LNCaP clone FGC (cell line): ENCODE measurements at regions not wholly inside any gene's neighbourhood (a gene's known extent, or its start where the extent isn't known, plus 50 kb on each side); places are given as distances from the start of the nearest gene placed in this dataset.

ENCODE experiments used
- DNase-seq: peaks from one replicate; pipeline ENCODE4 v3.0.0-alpha.2; 2011; ENCODE audit warnings: low read depth
- H3K4me3 ChIP-seq: 2 replicates; pipeline ENCODE4 v1.5.1; 2011; ENCODE audit warnings: mild to moderate bottlenecking, low read depth, low read length, control low read depth
- TF ChIP-seq, protein P1 (sequence below): IDR thresholded peaks from 2 replicates; pipeline ENCODE4 v1.5.1; 2012; ENCODE audit warnings: mild to moderate bottlenecking; ENCODE audit not compliant: control insufficient read depth, insufficient read depth; ENCODE audit errors: extremely low read depth

- DNase-seq, result no peak
- TF ChIP-seq, protein P1, sequence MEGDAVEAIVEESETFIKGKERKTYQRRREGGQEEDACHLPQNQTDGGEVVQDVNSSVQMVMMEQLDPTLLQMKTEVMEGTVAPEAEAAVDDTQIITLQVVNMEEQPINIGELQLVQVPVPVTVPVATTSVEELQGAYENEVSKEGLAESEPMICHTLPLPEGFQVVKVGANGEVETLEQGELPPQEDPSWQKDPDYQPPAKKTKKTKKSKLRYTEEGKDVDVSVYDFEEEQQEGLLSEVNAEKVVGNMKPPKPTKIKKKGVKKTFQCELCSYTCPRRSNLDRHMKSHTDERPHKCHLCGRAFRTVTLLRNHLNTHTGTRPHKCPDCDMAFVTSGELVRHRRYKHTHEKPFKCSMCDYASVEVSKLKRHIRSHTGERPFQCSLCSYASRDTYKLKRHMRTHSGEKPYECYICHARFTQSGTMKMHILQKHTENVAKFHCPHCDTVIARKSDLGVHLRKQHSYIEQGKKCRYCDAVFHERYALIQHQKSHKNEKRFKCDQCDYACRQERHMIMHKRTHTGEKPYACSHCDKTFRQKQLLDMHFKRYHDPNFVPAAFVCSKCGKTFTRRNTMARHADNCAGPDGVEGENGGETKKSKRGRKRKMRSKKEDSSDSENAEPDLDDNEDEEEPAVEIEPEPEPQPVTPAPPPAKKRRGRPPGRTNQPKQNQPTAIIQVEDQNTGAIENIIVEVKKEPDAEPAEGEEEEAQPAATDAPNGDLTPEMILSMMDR, result no peak
- no peak overlapping the region for H3K4me3 ChIP-seq
Measured at GRCh38 chr2:2600366-2600765, 269.3 kb upstream of the MYT1L start.

DNA sequence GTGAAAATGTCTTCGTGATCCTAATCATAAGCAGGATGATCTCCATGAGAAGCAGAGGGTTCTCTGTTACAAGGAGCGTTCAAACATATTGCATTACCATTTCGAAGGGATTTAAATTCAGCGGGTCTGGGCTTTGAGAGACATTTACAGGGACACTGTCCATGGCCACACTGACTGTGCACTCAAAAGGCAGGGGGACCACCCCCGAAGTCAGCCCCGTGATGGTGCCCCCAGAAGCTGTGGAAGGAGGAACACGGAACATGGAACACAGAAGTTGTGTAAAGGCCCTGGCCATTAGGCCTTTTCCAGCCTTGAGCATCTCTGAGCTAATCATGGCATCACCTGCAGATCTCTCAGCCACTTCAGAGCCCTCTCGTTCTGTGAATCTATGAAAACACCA lies 268.4 kb upstream of the MYT1L start:
- TF ChIP-seq, protein P1, result no peak
- no peak overlapping the region for H3K4me3 ChIP-seq
- no peak for DNase-seq

- TF ChIP-seq, protein P1, result no peak
- no peak overlapping the region for H3K4me3 ChIP-seq
- no peak for DNase-seq
Measured at GRCh38 chr2:2597712-2598111, 266.6 kb upstream of the MYT1L start.

DNA sequence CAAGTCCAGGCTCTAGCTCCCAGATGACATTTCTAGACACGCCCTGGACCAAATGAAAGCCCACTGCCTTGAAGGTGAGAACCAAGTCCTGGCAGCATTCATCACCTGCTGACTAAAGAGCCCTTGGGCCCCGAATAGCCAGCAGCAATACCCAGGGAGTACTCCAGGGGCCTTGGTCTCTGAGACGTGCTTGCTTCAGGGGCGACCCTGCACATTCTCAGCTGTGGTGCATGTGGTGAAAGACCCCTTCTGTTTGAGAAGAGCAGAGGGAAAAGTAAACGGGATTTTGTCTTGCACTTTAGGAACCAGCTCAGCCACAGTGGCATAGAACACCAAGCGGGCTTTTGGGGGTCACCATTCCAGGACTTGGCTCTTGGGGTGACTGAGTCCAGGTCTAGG lies 260.5 kb upstream of the MYT1L start:
- H3K4me3 ChIP-seq, result no peak overlapping the region
- no peak for DNase-seq
- TF ChIP-seq, protein P1, result no peak

DNA sequence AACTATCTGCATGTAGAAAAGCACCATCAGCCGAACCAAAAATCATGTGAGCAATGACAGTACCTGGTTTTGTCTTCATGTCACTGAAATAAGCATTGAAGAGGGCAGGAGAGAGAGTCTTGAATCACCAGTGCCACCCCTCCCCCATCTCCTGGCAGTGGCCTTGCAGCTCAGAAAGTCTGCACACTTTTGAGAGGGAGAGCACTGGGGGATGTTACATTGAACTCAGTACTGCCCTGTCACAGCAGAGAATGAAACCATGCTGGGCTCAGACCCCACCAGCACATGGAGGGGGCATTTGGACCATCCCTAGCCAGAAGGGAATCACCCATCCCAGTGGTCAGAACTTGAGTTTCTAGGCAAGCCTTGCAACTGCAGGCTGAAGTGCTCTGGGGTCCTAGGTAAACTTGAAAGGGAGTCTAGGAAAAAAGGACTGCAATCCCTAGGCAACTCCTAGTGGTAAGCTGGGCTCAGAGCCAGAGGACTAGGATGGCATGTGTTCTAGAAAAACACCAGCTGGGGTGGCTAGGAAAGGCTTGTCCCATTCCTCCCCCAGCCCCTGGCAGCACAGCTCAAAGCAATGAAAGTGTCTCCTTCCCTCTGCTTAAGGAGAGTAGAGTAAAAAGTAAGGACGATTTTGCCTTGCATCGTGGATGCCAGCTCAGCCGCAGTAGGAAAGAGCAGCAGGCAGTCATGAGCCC lies 259.9 kb upstream of the MYT1L start:
- H3K4me3 ChIP-seq, result no peak overlapping the region
- TF ChIP-seq, protein P1, result no peak
- DNase-seq, result no peak

DNA sequence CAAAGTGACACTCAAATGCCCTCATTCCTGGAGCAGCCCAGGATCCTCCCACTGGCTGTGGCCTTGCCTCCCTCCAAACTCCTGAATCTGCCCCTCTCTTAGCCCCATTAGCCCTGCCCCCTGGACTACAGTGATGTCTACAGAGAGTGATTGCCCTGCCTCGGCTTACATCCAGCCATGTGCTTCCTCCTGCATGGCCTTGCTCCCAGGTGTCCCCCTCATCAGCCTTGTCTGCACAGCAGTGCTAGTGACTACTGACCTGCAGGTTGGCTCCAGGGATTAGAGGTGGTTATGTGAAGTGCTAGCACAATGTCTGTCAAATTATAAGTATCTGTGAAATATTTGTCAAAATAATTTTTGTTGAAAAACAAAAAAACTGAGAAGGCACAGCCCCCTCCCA lies 259.1 kb upstream of the MYT1L start:
- DNase-seq, result no peak
- H3K4me3 ChIP-seq, result no peak overlapping the region
- TF ChIP-seq, protein P1, result no peak

DNA sequence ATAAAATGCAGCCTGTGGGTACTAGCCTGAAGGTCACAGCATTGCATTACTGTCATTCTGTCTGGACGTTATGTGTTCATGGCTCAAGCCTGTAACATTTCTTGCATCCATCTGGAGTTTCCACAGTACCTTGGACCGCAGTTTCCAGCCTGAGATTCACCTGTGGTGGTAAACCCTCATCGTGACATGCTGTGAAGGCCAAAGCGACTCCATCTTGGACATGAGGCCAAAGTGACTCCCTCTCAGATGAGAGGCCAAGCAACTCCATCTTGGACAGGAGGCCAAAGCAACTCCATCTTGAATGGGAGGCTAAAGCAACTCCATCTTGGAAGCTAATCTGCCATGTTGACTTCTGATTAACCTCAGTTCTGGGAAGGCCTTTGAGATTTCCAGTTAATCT lies 257.7 kb upstream of the MYT1L start:
- TF ChIP-seq, protein P1, result no peak
- DNase-seq, result no peak
- H3K4me3 ChIP-seq, result no peak overlapping the region
